ENCODE measurements at regions not wholly inside any gene's neighbourhood (a gene's known extent, or its start where the extent isn't known, plus 50 kb on each side); places are given as distances from the start of the nearest gene placed in this dataset.

DNA sequence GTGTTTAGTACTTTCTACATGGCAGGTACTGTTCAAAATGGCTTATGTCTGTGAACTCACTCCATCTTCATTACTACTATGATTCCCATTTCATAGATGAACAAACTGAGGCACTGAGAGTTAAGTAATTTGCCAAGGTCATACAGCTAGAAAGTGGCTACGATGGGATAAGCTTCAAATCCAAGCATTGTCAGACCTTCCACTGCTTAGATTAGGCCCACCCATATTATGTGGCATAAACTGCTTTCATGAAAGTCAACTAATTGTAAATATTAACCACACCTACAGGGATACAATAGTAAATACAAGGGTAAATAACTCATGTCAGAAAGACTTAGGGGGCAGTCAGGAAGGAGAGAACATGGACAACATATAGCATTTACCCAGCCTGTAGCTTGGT, 68.8 kb downstream of the SLITRK2 start:
- TF ChIP-seq, protein P1, sequence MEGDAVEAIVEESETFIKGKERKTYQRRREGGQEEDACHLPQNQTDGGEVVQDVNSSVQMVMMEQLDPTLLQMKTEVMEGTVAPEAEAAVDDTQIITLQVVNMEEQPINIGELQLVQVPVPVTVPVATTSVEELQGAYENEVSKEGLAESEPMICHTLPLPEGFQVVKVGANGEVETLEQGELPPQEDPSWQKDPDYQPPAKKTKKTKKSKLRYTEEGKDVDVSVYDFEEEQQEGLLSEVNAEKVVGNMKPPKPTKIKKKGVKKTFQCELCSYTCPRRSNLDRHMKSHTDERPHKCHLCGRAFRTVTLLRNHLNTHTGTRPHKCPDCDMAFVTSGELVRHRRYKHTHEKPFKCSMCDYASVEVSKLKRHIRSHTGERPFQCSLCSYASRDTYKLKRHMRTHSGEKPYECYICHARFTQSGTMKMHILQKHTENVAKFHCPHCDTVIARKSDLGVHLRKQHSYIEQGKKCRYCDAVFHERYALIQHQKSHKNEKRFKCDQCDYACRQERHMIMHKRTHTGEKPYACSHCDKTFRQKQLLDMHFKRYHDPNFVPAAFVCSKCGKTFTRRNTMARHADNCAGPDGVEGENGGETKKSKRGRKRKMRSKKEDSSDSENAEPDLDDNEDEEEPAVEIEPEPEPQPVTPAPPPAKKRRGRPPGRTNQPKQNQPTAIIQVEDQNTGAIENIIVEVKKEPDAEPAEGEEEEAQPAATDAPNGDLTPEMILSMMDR (IDR thresholded peaks at IDR 0.05; ENCODE audit: low read depth, low read length), result no peak
- TF ChIP-seq EZH2phosphoT487 (IDR thresholded peaks at IDR 0.05; ENCODE audit: low read depth), result no peak
